H1 (cell line): ENCODE measurements at regions not wholly inside any gene's neighbourhood (a gene's known extent, or its start where the extent isn't known, plus 50 kb on each side); places are given as distances from the start of the nearest gene placed in this dataset.

Source experiments
- CTCF ChIA-PET: fragments of 300-600 bp; sonication (Branson Sonifier 250); formaldehyde crosslinking; loops from one replicate; lab custom pipeline; 2021; ENCODE audit not compliant: partially characterized antibody; lab: Charles Lee
- POLR2A ChIA-PET: fragments of 300-600 bp; sonication (Branson Sonifier 250); formaldehyde crosslinking; loops from one replicate; lab custom pipeline; 2021; ENCODE audit warnings: inconsistent platforms; ENCODE audit not compliant: partially characterized antibody; lab: Charles Lee
- DNase-seq, 2 experiments: peaks; one replicate each; pipeline versions ENCODE4 v3.0.0 to v3.0.0-alpha.2; 2010 to 2022; ENCODE audit warnings: low spot score in 2 of 2, low read depth in 1 of 2, mixed read lengths in 1 of 2
- FAIRE-seq: peaks from 2 replicates; lab custom pipeline; 2011; peaks lifted over from hg19 to GRCh38; lab: Jason Lieb, UNC
- H2AFZ ChIP-seq: 2 replicates; pipeline ENCODE4 v1.8.1; 2012; ENCODE audit warnings: low read length, inconsistent platforms
- H2AK5ac ChIP-seq: 2 replicates; pipeline ENCODE4 v1.6.1; 2013; ENCODE audit warnings: low read depth, low read length
- H2BK120ac ChIP-seq: replicated peaks from 2 replicates; pipeline ENCODE3; 2013; ENCODE audit warnings: low read depth, low read length, inconsistent platforms
- H2BK12ac ChIP-seq: 2 replicates; pipeline ENCODE4 v1.6.1; 2013; ENCODE audit warnings: low read depth, low read length
- H2BK15ac ChIP-seq: 2 replicates; pipeline ENCODE4 v1.6.1; 2013; ENCODE audit warnings: low read length
- H2BK20ac ChIP-seq: 2 replicates; pipeline ENCODE4 v1.6.1; 2013; ENCODE audit warnings: low read length
- H2BK5ac ChIP-seq: 2 replicates; pipeline ENCODE4 v1.6.1; 2013; ENCODE audit warnings: low read depth, low read length
- H3K14ac ChIP-seq: 2 replicates; pipeline ENCODE4 v1.6.1; 2013; ENCODE audit warnings: inconsistent platforms; ENCODE audit not compliant: insufficient read length
- H3K18ac ChIP-seq: 2 replicates; pipeline ENCODE4 v1.6.1; 2013; ENCODE audit warnings: low read length; ENCODE audit errors: extremely low read depth
- H3K23ac ChIP-seq: 2 replicates; pipeline ENCODE4 v1.6.1; 2013; ENCODE audit warnings: inconsistent platforms; ENCODE audit not compliant: insufficient read length
- H3K23me2 ChIP-seq: 2 replicates; pipeline ENCODE4 v1.6.1; 2013; ENCODE audit warnings: low read depth, low read length
- H3K27ac ChIP-seq: 2 replicates; pipeline ENCODE4 v1.6.1; 2011; ENCODE audit warnings: low read depth, low read length, inconsistent platforms
- H3K27me3 ChIP-seq, 4 experiments: replicated peaks in 1 of 4; 1 replicate in 1 of 4; 2 replicates in 3 of 4; pipeline versions ENCODE4 v1.6.1 to v1.8.1; 2011 to 2013; ENCODE audit warnings: low read length in 3 of 4, mild to moderate bottlenecking in 3 of 4, inconsistent platforms in 2 of 4, mixed read lengths in 2 of 4, moderate library complexity in 1 of 4; ENCODE audit not compliant: control insufficient read depth in 3 of 4, insufficient read depth in 3 of 4; ENCODE audit errors: extremely low read depth in 1 of 4
- H3K36me3 ChIP-seq, 4 experiments: 2 replicates each; pipeline versions ENCODE4 v1.6.1 to v1.8.1; 2011 to 2013; ENCODE audit warnings: mild to moderate bottlenecking in 4 of 4, low read length in 3 of 4, moderate library complexity in 2 of 4, control low read depth in 1 of 4, inconsistent platforms in 1 of 4; ENCODE audit not compliant: insufficient read depth in 4 of 4, control insufficient read depth in 2 of 4
- H3K4ac ChIP-seq: replicated peaks from 2 replicates; pipeline ENCODE3; 2013; ENCODE audit warnings: low read length, low read depth, mixed read lengths, inconsistent platforms; ENCODE audit not compliant: insufficient read length
- H3K4me1 ChIP-seq, 4 experiments: replicated peaks in 1 of 4; 1 replicate in 1 of 4; 2 replicates in 3 of 4; pipeline versions ENCODE4 v1.6.1 to v1.8.1; 2011 to 2013; ENCODE audit warnings: low read length in 3 of 4, inconsistent platforms in 2 of 4, mixed read lengths in 1 of 4; ENCODE audit not compliant: insufficient read depth in 4 of 4, control insufficient read depth in 3 of 4
- H3K4me2 ChIP-seq, 2 experiments: 2 replicates each; pipeline versions ENCODE4 v1.6.1 to v1.8.1; 2011 to 2013; ENCODE audit warnings: low read depth in 2 of 2, low read length in 2 of 2, control low read depth in 1 of 2, inconsistent platforms in 1 of 2, mild to moderate bottlenecking in 1 of 2; ENCODE audit not compliant: insufficient read depth in 1 of 2
- H3K4me3 ChIP-seq, 4 experiments: fragments of 200-600, 300-600 bp in 1 of 4; sonication (generic), shearing (Covaris generic), sonication (Bioruptor Twin) in 1 of 4; 2 replicates each; pipeline versions ENCODE4 v1.5.1 to v1.8.1; 2011 to 2016; ENCODE audit warnings: low read length in 4 of 4, low read depth in 3 of 4, control low read depth in 2 of 4, inconsistent platforms in 2 of 4, mild to moderate bottlenecking in 2 of 4, mixed read lengths in 1 of 4, moderate library complexity in 1 of 4; ENCODE audit not compliant: insufficient read depth in 2 of 4; ENCODE audit errors: extremely low read depth in 1 of 4
- H3K56ac ChIP-seq: replicated peaks from 2 replicates; pipeline ENCODE3; 2013; ENCODE audit warnings: low read depth, mild to moderate bottlenecking, mixed read lengths, low read length, inconsistent platforms; ENCODE audit not compliant: insufficient read length
- H3K79me1 ChIP-seq: 2 replicates; pipeline ENCODE4 v1.6.1; 2013; ENCODE audit warnings: low read depth, low read length, control low read depth
- H3K79me2 ChIP-seq, 2 experiments: 2 replicates each; pipeline versions ENCODE4 v1.6.1 to v1.8.1; 2012 to 2013; ENCODE audit warnings: low read length in 2 of 2, mild to moderate bottlenecking in 2 of 2, inconsistent platforms in 1 of 2; ENCODE audit not compliant: insufficient read depth in 2 of 2, control insufficient read depth in 1 of 2
- H3K9ac ChIP-seq, 4 experiments: replicated peaks in 1 of 4; 1 replicate in 1 of 4; 2 replicates in 3 of 4; pipeline versions ENCODE4 v1.6.1 to v1.8.1; 2011 to 2013; ENCODE audit warnings: low read depth in 3 of 4, low read length in 3 of 4, control low read depth in 2 of 4, mild to moderate bottlenecking in 2 of 4, moderate library complexity in 2 of 4, inconsistent platforms in 1 of 4; ENCODE audit errors: extremely low read depth in 1 of 4
- H3K9me3 ChIP-seq, 2 experiments: 2 replicates each; pipeline versions ENCODE4 v1.6.1 to v1.8.1; 2012 to 2013; ENCODE audit warnings: mild to moderate bottlenecking in 2 of 2, moderate library complexity in 2 of 2, control low read depth in 1 of 2, inconsistent platforms in 1 of 2, low read depth in 1 of 2, low read length in 1 of 2, mixed read lengths in 1 of 2; ENCODE audit not compliant: insufficient read depth in 2 of 2
- H4K20me1 ChIP-seq, 2 experiments: replicated peaks in 1 of 2; 2 replicates each; pipeline versions ENCODE3 to v1.8.1; 2011 to 2013; ENCODE audit warnings: inconsistent platforms in 2 of 2, low read length in 2 of 2, mild to moderate bottlenecking in 1 of 2; ENCODE audit not compliant: insufficient read depth in 2 of 2, control insufficient read depth in 1 of 2
- H4K5ac ChIP-seq: 2 replicates; pipeline ENCODE4 v1.6.1; 2013; ENCODE audit warnings: low read length, low read depth, mixed read lengths, inconsistent platforms; ENCODE audit not compliant: insufficient read length
- H4K8ac ChIP-seq: 2 replicates; pipeline ENCODE4 v1.8.0; 2013; ENCODE audit warnings: mild to moderate bottlenecking, moderate library complexity, low read length, inconsistent platforms; ENCODE audit not compliant: insufficient read depth; ENCODE audit errors: extremely low read depth
- H4K91ac ChIP-seq: replicated peaks from 2 replicates; pipeline ENCODE3; 2013; ENCODE audit warnings: low read length, mixed read lengths, inconsistent platforms; ENCODE audit not compliant: insufficient read length
- MAFK ChIP-seq: IDR thresholded peaks from 2 replicates; pipeline ENCODE4 v1.6.1; 2012; ENCODE audit warnings: low read depth, mild to moderate bottlenecking, improper control_type of control experiment, low read length
- MAX ChIP-seq: IDR thresholded peaks from 2 replicates; pipeline ENCODE4 v1.6.1; 2012; ENCODE audit warnings: inconsistent platforms
- WGBS, 2 experiments: shearing (Covaris generic) in 1 of 2; methylation state at CpG; one replicate each; pipeline versions ENCODE4 v1.1.6 to v1.1.7; 2013 to 2015; ENCODE audit warnings: low lambda C conversion rate in 2 of 2, mixed read lengths in 2 of 2, inconsistent platforms in 1 of 2, low coverage in 1 of 2, missing lambda C conversion rate in 1 of 2; ENCODE audit not compliant: insufficient replicate concordance in 2 of 2, insufficient coverage in 1 of 2, insufficient read length in 1 of 2; ENCODE audit errors: extremely low coverage in 1 of 2, missing lambda C conversion rate in 1 of 2; 5-methylcytosine and 5-hydroxymethylcytosine counted together

GRCh38 chr16:27641260-27641659, 91.3 kb downstream of the KATNIP start:
- Histone ChIP-seq H3K4me3 (no peak overlapping the region), H2AK5ac (no peak overlapping the region), H3K18ac (no peak overlapping the region), H2BK12ac (no peak overlapping the region), H3K56ac (no peak overlapping the region), H3K4me2 (no peak overlapping the region), H3K9ac (no peak overlapping the region), H3K79me1 (no peaks in the 10 kb centered on the region), H2AFZ (no peak overlapping the region), H3K36me3 (no peaks in the 10 kb centered on the region), H3K23ac (no peak overlapping the region), H3K4me1 (peaks cover 0 to 9% (median 5%) of the 10 kb centered on the region in 4 experiments; a peak in 6 of 7 replicates), H3K14ac (no peak overlapping the region), H3K23me2 (no peaks in the 10 kb centered on the region), H4K5ac (no peak overlapping the region), H3K27me3 (no peaks in the 10 kb centered on the region), H2BK15ac (peak overlapping the region; percentile 5; the same call in 1 of the 2 replicates), H3K4ac (no peak overlapping the region), H4K20me1 (no peaks in the 10 kb centered on the region), H2BK5ac (no peak overlapping the region), H3K27ac (no peak overlapping the region), H3K79me2 (no peaks in the 10 kb centered on the region), H4K8ac (no peak overlapping the region), H3K9me3 (no peaks in the 10 kb centered on the region), H2BK120ac (no peak overlapping the region), H4K91ac (no peak overlapping the region), H2BK20ac (no peak overlapping the region)
- TF ChIP-seq MAX (0 out of 2 replicates have a peak, but pooled peaks have one; percentile 24), MAFK (no peak)
- FAIRE-seq (no peak), DNase-seq (no peak)
- 89% methylated on average over 9 of the region's 9 CpGs; no CpG with 5 or more reads in 1 of the 2 experiments for WGBS, 2 experiments
- POLR2A ChIA-PET: no interaction called here
- CTCF ChIA-PET: interaction anchor here (0.6 to 3.0 kb wide), 8 partner anchors 11 to 428 kb away, joined by 3 to 35 read pairs (median 4); no protein-coding TSS in a partner anchor
